HAP-1 (cell line): ENCODE measurements at regions not wholly inside any gene's neighbourhood (a gene's known extent, or its start where the extent isn't known, plus 50 kb on each side); places are given as distances from the start of the nearest gene placed in this dataset.

Source experiments
- DNase-seq, 2 experiments: peaks; one replicate each; pipeline ENCODE4 v3.0.0-alpha.2; 2016 to 2020; ENCODE audit warnings: low spot score in 2 of 2
- H3K27me3 ChIP-seq: fragments of 250-450 bp; sonication (Bioruptor Pico); 2 replicates; pipeline ENCODE4 v1.5.1; 2020; ENCODE audit warnings: low read depth, mild to moderate bottlenecking, moderate library complexity
- H3K36me3 ChIP-seq: fragments of 250-450 bp; sonication (Bioruptor Pico); replicated peaks from 2 replicates; pipeline ENCODE4 v1.5.1; 2020; ENCODE audit warnings: mild to moderate bottlenecking
- H3K4me1 ChIP-seq: fragments of 250-450 bp; sonication (Bioruptor Pico); 2 replicates; pipeline ENCODE4 v1.5.1; 2020; ENCODE audit warnings: mild to moderate bottlenecking
- H3K4me3 ChIP-seq: fragments of 250-450 bp; sonication (Bioruptor Pico); 2 replicates; pipeline ENCODE4 v1.5.1; 2020; ENCODE audit warnings: mild to moderate bottlenecking, moderate library complexity
- H3K9me3 ChIP-seq: fragments of 250-450 bp; sonication (Bioruptor Pico); 2 replicates; pipeline ENCODE4 v1.5.1; 2020; ENCODE audit warnings: mild to moderate bottlenecking, moderate library complexity
- in situ Hi-C: fragments of 300-500 bp; cut with MboI; formaldehyde crosslinking; loops from 3 replicates; pipeline ENCODE4 v1.14.3; 2020; ENCODE audit warnings: low sequenced_read_pairs, inconsistent platforms, mixed read lengths

GRCh38 chr9:108296056-108296455 lies 559.7 kb downstream of the ACTL7B start:
- Histone ChIP-seq H3K9me3 (no peaks in the 10 kb centered on the region), H3K4me3 (no peak overlapping the region), H3K4me1 (no peaks in the 10 kb centered on the region), H3K27me3 (no peaks in the 10 kb centered on the region), H3K36me3 (no peaks in the 10 kb centered on the region)
- DNase-seq = no peak
- in situ Hi-C loops = no loop called here

GRCh38 chr9:108291586-108291932 lies 564.2 kb downstream of the ACTL7B start:
- no peak for DNase-seq
- no peaks in the 10 kb centered on the region for H3K27me3 ChIP-seq
- no peaks in the 10 kb centered on the region for H3K4me1 ChIP-seq
- H3K9me3 ChIP-seq = no peaks in the 10 kb centered on the region
- H3K36me3 ChIP-seq = no peaks in the 10 kb centered on the region
- in situ Hi-C loops = no loop called here
- no peak overlapping the region for H3K4me3 ChIP-seq

GRCh38 chr9:108290839-108291585 lies 564.8 kb downstream of the ACTL7B start:
- Histone ChIP-seq H3K9me3 (no peaks in the 10 kb centered on the region), H3K27me3 (no peaks in the 10 kb centered on the region), H3K4me3 (no peak overlapping the region), H3K4me1 (no peaks in the 10 kb centered on the region), H3K36me3 (no peaks in the 10 kb centered on the region)
- no peak for DNase-seq
- in situ Hi-C loops = no loop called here

- DNase-seq = no peak
- Histone ChIP-seq H3K9me3 (no peaks in the 10 kb centered on the region), H3K36me3 (no peaks in the 10 kb centered on the region), H3K4me1 (no peaks in the 10 kb centered on the region), H3K27me3 (0 out of 2 replicates have a peak, but pooled peaks cover 3% of the 10 kb centered on the region), H3K4me3 (no peak overlapping the region)
- in situ Hi-C loops = no loop called here
Observed at GRCh38 chr9:108286638-108287206, 569.1 kb downstream of the ACTL7B start.

- H3K4me3 ChIP-seq = no peak overlapping the region
- no peak for DNase-seq
- in situ Hi-C loops = no loop called here
- 0 out of 2 replicates have a peak, but pooled peaks cover 3% of the 10 kb centered on the region for H3K27me3 ChIP-seq
- H3K9me3 ChIP-seq = no peaks in the 10 kb centered on the region
- H3K4me1 ChIP-seq = no peaks in the 10 kb centered on the region
- H3K36me3 ChIP-seq = no peaks in the 10 kb centered on the region
Observed at GRCh38 chr9:108283696-108284095, 572.1 kb downstream of the ACTL7B start.

- Histone ChIP-seq H3K27me3 (0 out of 2 replicates have a peak, but pooled peaks cover 3% of the 10 kb centered on the region), H3K4me1 (no peaks in the 10 kb centered on the region), H3K4me3 (no peak overlapping the region), H3K36me3 (no peaks in the 10 kb centered on the region), H3K9me3 (no peaks in the 10 kb centered on the region)
- in situ Hi-C loops = no loop called here
- DNase-seq = no peak
Observed at GRCh38 chr9:108282872-108283271, 572.9 kb downstream of the ACTL7B start.

GRCh38 chr9:108281696-108282095 lies 574.1 kb downstream of the ACTL7B start:
- in situ Hi-C loops = no loop called here
- Histone ChIP-seq H3K4me1 (no peaks in the 10 kb centered on the region), H3K36me3 (no peaks in the 10 kb centered on the region), H3K27me3 (0 out of 2 replicates have a peak, but pooled peaks cover 3% of the 10 kb centered on the region), H3K4me3 (no peak overlapping the region), H3K9me3 (no peaks in the 10 kb centered on the region)
- no peak for DNase-seq

- in situ Hi-C loops = loop anchor here (10.0 kb wide), 1 partner anchor 804 kb away; no protein-coding TSS in a partner anchor
- 0 out of 2 replicates have a peak, but pooled peaks cover 3% of the 10 kb centered on the region for H3K27me3 ChIP-seq
- no peaks in the 10 kb centered on the region for H3K9me3 ChIP-seq
- no peaks in the 10 kb centered on the region for H3K4me1 ChIP-seq
- H3K4me3 ChIP-seq = no peak overlapping the region
- H3K36me3 ChIP-seq = no peaks in the 10 kb centered on the region
- DNase-seq = no peak
Observed at GRCh38 chr9:108278341-108278740, 577.4 kb downstream of the ACTL7B start.

- H3K36me3 ChIP-seq = no peaks in the 10 kb centered on the region
- H3K4me1 ChIP-seq = peaks cover 6% of the 10 kb centered on the region; the same call in 1 of the 2 replicates
- no peaks in the 10 kb centered on the region for H3K9me3 ChIP-seq
- no peak for DNase-seq
- no peak overlapping the region for H3K4me3 ChIP-seq
- in situ Hi-C loops = loop anchor here (10.0 kb wide), 1 partner anchor 802 kb away; no protein-coding TSS in a partner anchor
- H3K27me3 ChIP-seq = 0 out of 2 replicates have a peak, but pooled peaks cover 3% of the 10 kb centered on the region
Observed at GRCh38 chr9:108277216-108277615, 578.6 kb downstream of the ACTL7B start.

GRCh38 chr9:108275906-108276305 lies 579.9 kb downstream of the ACTL7B start:
- no peak for DNase-seq

GRCh38 chr9:108274971-108275370 lies 580.8 kb downstream of the ACTL7B start:
- in situ Hi-C loops = loop anchor here (10.0 kb wide), 1 partner anchor 800 kb away; no protein-coding TSS in a partner anchor
- H3K4me3 ChIP-seq = no peak overlapping the region
- H3K27me3 ChIP-seq = no peaks in the 10 kb centered on the region
- H3K9me3 ChIP-seq = no peaks in the 10 kb centered on the region
- H3K36me3 ChIP-seq = no peaks in the 10 kb centered on the region
- no peak for DNase-seq
- H3K4me1 ChIP-seq = peaks cover 16% of the 10 kb centered on the region

More at GRCh38 chr9:108275906-108276305, 579.9 kb downstream of the ACTL7B start:
- Histone ChIP-seq H3K9me3 (no peaks in the 10 kb centered on the region), H3K36me3 (no peaks in the 10 kb centered on the region), H3K4me3 (no peak overlapping the region), H3K4me1 (peaks cover 15% of the 10 kb centered on the region), H3K27me3 (no peaks in the 10 kb centered on the region)
- in situ Hi-C loops = loop anchor here (10.0 kb wide), 1 partner anchor 801 kb away; no protein-coding TSS in a partner anchor

- no peaks in the 10 kb centered on the region for H3K9me3 ChIP-seq
- no peak for DNase-seq
- peaks cover 16% of the 10 kb centered on the region for H3K4me1 ChIP-seq
- no peaks in the 10 kb centered on the region for H3K36me3 ChIP-seq
- H3K4me3 ChIP-seq = no peak overlapping the region
- no peaks in the 10 kb centered on the region for H3K27me3 ChIP-seq
- in situ Hi-C loops = loop anchor here (10.0 kb wide), 1 partner anchor 799 kb away; no protein-coding TSS in a partner anchor
Observed at GRCh38 chr9:108273988-108274387, 581.8 kb downstream of the ACTL7B start.

- H3K4me3 ChIP-seq = peak overlapping the region; percentile 22
- in situ Hi-C loops = loop anchor here (10.0 kb wide), 1 partner anchor 798 kb away; no protein-coding TSS in a partner anchor
- no peaks in the 10 kb centered on the region for H3K9me3 ChIP-seq
- H3K36me3 ChIP-seq = no peaks in the 10 kb centered on the region
- no peaks in the 10 kb centered on the region for H3K27me3 ChIP-seq
- DNase-seq = peak; percentile 26 to 75
- peaks cover 16% of the 10 kb centered on the region for H3K4me1 ChIP-seq
Observed at GRCh38 chr9:108272349-108272899, 583.4 kb downstream of the ACTL7B start.
